ENCODE measurements at regions not wholly inside any gene's neighbourhood (a gene's known extent, or its start where the extent isn't known, plus 50 kb on each side); places are given as distances from the start of the nearest gene placed in this dataset.

DNA sequence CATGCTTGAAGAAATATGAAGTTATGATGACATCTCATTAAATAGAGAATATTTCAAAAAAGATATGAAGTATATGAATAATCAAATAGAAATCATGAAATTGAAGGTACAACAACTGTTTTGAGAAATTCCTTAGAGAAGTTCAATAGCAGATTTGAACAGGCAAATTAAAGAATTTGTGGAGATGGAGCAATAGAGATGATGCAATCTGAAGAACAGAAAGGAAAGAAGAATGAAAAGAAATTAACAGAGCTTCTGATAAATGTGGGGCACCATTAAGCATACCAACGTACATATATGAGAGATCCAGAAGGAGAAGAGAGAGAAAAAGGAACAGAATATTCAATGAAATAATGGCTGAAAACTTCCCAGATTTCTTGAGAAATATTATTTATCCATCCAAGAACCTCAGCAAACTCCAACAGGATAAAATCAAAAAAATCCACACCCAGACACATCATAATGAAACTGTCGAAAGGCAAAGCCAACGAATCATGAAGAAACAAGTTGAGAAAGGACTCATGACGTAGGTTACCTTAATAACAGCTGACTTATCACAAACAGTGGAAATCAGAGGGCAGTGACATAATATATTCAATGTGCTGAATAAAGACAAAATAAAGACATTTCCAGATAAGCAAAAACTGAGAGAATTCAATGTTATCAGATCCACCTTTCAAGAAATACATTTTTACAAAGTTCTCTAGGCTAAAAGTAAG is 297.2 kb upstream of the TARS1 start:
- in situ Hi-C loops (cut with HindIII; ENCODE audit: extremely low pct_ligation_motif_present, low pct_unique_long_range_greater_than_20kb), result no loop called here
- WGBS (ENCODE audit: low lambda C conversion rate), result 5% methylated on average over 4 of the region's 4 CpGs

More for the DNA sequence above, 297.2 kb upstream of the TARS1 start:
- DNase-seq (ENCODE audit: low spot score), result no peak
- H3K27ac ChIP-seq (ENCODE audit: extremely low read length, insufficient read depth, low read length), result no peak overlapping the region
- no peak overlapping the region for H2AFZ ChIP-seq (ENCODE audit: low read length)
- ChIA-PET CTCF (ENCODE audit: low intra/inter-chr PET ratio, low total read pairs) (no interaction called here), POLR2A (no interaction called here)
- H3K4me3 ChIP-seq (replicated peaks in 1 of 3; ENCODE audit: insufficient read depth in 1 of 3, low read depth in 2 of 3, low read length in 3 of 3), result no peak overlapping the region
- intact Hi-C loops (cut with micrococcal nuclease; ENCODE audit: unreplicated experiment), result no loop called here
- no peaks in the 10 kb centered on the region for H3K9me3 ChIP-seq (ENCODE audit: low read length)
- no peaks in the 10 kb centered on the region for H4K20me1 ChIP-seq (ENCODE audit: insufficient read depth, low read length)
- H3K27me3 ChIP-seq (ENCODE audit: control insufficient read depth in 1 of 2, insufficient read depth in 2 of 2, low read length in 2 of 2), result no peaks in the 10 kb centered on the region
- no peaks in the 10 kb centered on the region for H3K79me2 ChIP-seq (ENCODE audit: insufficient read depth, low read length)
- no TSS peak for BruUV-seq (replicated peaks)
- no peak for ATAC-seq
- H3K9ac ChIP-seq (ENCODE audit: insufficient read depth, low read depth, low read length), result no peak overlapping the region
- FAIRE-seq, result no peak
- no peak overlapping the region for H3K4me2 ChIP-seq (ENCODE audit: low read depth, low read length)
- no peaks in the 10 kb centered on the region for H3K4me1 ChIP-seq (ENCODE audit: insufficient read depth, low read length)
- TF ChIP-seq ZHX1 (CRISPR knock-in tag; IDR thresholded peaks at IDR 0.05; ENCODE audit: low read depth) (no peak), CEBPB (IDR thresholded peaks at IDR 0.05; ENCODE audit: borderline replicate concordance, low read depth, low read length) (peak; percentile 28; the same call in 1 of the 2 replicates), NKX3-1 (CRISPR knock-in tag; IDR thresholded peaks at IDR 0.05) (no peak), YEATS2 (CRISPR knock-in tag; IDR thresholded peaks at IDR 0.05; ENCODE audit: borderline replicate concordance) (no peak), PLSCR1 (CRISPR knock-in tag; IDR thresholded peaks at IDR 0.05; ENCODE audit: borderline replicate concordance) (no peak), PLRG1 (conservative IDR thresholded peaks at IDR 0.05) (no peak), ATF7 (IDR thresholded peaks at IDR 0.05) (peak; percentile 68), ATF7 (CRISPR knock-in tag; IDR thresholded peaks at IDR 0.05) (no peak), ZNF205 (CRISPR knock-in tag; IDR thresholded peaks at IDR 0.05) (no peak), MYC (CRISPR knock-in tag; IDR thresholded peaks at IDR 0.05; ENCODE audit: borderline replicate concordance) (no peak), TMF1 (CRISPR knock-in tag; IDR thresholded peaks at IDR 0.05; ENCODE audit: low read depth) (no peak), CREB1 (IDR thresholded peaks at IDR 0.05) (peak; percentile 61; the same call in 1 of the 2 replicates), CREB1 (CRISPR knock-in tag; IDR thresholded peaks at IDR 0.05) (no peak)
- TF ChIP-seq, protein P1, sequence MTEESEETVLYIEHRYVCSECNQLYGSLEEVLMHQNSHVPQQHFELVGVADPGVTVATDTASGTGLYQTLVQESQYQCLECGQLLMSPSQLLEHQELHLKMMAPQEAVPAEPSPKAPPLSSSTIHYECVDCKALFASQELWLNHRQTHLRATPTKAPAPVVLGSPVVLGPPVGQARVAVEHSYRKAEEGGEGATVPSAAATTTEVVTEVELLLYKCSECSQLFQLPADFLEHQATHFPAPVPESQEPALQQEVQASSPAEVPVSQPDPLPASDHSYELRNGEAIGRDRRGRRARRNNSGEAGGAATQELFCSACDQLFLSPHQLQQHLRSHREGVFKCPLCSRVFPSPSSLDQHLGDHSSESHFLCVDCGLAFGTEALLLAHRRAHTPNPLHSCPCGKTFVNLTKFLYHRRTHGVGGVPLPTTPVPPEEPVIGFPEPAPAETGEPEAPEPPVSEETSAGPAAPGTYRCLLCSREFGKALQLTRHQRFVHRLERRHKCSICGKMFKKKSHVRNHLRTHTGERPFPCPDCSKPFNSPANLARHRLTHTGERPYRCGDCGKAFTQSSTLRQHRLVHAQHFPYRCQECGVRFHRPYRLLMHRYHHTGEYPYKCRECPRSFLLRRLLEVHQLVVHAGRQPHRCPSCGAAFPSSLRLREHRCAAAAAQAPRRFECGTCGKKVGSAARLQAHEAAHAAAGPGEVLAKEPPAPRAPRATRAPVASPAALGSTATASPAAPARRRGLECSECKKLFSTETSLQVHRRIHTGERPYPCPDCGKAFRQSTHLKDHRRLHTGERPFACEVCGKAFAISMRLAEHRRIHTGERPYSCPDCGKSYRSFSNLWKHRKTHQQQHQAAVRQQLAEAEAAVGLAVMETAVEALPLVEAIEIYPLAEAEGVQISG (CRISPR knock-in tag; IDR thresholded peaks at IDR 0.05), result no peak
- no peaks in the 10 kb centered on the region for H3K36me3 ChIP-seq (replicated peaks in 1 of 2; ENCODE audit: control insufficient read depth in 1 of 2, insufficient read depth in 2 of 2, low read length in 2 of 2)
